GM18526 (cell line): ENCODE measurements at regions not wholly inside any gene's neighbourhood (a gene's known extent, or its start where the extent isn't known, plus 50 kb on each side); places are given as distances from the start of the nearest gene placed in this dataset.

ENCODE experiments used
- POLR2A ChIP-seq: IDR thresholded peaks from 3 replicates; pipeline ENCODE4 v1.6.1; 2011; ENCODE audit not compliant: insufficient read length; ENCODE audit errors: extremely low read depth

DNA sequence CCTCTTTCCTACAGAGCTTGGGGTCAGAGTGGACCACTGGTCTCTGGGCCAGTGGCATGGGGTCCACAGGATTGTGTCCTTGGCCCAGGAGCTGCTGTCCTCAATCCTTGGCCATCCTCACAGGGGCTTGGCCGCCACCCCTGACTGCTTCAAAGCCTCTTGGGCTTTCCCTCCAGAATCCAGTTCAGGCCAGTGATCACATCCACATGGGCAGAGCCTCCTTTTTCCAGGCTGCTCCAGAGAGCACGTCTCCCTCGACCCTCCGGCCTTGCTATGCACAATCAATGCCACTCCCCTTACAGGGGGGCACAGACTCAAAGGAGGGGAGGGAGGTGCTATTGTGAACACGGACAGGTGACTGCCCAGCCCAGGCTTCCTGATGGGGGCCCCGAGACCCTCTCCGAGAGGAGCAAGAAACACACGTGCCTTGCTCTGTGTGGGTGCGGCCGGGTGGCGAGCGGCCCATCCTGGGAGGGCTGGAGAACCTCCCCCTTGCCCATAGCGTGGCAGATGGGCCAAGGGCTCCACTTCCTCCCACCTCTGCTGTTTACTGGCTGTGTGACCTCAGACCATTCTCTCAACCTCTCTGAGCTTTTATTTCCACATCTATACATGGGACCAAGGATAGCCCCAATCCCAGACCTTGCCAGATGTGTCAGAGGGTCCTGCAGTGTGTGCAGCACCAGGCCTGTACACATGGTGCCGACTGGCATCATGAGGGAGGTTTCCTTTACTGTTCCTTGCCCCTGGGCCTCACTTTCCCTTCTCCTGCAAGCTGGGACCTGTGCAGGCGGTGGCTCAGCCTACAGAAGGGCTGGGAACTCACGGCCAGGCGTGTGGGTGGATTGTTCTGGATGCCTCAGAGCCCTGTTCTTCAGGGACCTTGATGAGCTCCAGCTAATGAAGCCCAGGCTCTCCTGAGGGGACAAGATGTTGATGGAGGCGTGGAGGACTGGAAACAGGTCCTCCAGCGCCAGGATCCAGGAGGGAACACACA is 229.0 kb upstream of the GSE1 start:
- no peak for TF ChIP-seq POLR2A

DNA sequence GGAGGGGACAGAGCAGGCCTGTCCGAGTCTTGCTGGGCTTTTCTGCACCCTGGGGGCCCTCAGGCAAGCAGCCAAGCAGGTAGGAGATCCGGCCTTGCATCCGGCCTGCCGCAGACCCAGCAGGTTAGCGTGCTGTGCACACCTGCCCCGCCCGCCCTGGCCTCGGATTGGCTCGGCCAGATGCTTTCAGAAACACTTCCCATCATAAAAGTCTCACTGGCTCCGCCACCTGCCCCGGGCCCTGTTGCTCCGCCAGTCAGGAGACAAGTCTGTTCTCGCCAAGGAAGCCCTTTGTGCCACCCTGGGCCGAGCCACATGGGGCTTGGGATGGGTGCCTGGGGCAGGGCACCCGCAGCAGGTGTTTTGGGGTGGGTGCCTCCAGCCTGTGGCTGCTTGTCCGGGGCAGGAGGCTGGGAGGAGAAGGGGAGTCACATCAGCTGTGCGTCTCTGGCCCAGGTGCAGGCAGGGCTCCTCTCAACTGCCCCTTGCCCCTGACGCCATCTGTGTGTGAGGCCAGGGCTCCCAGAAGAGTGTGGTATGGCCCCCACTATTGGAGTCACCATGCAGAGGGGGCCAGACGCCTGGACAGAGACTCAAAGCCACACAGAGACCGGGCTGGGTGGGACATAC is 228.2 kb upstream of the GSE1 start:
- no peak for TF ChIP-seq POLR2A

DNA sequence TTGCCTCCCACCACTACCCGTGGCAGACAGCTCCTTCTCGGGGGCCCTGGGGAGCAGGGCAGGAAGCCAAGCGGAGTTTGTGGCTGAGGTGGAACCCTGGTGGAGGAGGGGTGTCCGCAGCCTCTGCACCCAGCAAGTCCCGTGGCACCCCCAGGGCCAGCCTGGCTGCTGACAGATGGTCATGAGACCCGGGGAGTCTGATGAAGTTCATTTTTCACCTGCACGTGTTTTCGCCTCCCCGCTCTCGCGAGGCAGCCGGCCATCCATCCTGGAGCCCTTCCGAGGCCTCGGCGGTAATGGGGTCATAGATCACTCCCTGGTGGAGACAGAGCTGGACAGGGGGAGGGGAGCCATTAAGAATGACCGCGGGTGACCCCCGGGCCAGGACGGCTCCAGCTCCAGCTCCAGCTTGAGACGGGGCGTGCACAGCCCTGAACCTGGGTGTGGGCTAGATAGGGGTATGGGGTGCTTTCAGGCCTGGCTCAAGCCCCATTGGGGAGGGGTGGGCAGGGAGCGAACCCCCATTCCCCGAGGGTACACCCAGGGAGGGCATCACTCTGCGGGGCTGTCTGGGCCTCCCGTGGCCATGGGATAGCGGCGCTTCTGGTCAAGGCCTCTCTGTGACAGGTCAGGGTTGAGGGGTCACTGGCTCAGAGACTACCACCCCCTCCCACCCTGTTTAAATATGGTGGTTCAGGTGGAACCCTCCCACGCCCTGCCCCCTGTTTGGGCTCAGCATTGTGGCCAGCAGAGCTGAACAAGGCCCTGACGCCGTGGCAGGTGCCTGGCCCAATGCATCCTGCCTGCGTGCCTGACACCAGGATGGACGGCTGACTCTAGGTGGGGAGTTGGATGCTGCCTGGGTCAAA is 227.4 kb upstream of the GSE1 start:
- TF ChIP-seq POLR2A, result no peak

DNA sequence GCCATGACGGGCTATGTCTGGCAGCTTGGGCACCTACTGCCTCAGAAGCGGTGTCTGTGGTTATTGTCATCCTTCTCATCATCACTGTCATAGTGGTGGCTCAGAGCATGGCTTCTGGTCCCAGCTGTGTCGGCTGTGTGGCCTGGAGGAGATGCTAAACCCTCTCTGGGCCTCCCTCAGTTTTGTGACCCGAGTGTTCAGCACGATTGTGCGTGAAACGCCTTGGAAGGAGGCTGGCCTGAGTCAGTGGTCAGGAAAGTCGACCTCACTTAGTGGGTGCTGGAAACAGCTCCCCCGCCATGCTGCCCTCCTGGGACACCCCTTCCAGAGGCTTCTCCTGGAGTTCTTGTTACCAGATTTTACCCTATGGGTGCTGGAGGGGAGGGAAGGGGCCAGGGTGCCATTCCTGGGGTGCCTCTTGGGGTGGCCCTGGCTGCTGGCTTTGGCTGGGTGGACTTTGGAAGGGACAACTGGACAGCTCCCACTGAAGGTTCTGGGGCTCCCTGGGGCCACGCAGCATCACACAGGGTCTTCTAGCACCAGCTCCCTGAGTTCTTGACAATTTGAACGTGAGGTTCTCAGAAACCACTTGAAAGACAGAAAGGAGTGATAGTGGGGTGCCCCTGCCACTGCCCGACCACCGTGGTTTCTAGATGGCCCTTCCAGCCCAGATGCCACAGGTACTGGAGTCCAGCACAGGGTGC is 226.5 kb upstream of the GSE1 start:
- no peak for TF ChIP-seq POLR2A

DNA sequence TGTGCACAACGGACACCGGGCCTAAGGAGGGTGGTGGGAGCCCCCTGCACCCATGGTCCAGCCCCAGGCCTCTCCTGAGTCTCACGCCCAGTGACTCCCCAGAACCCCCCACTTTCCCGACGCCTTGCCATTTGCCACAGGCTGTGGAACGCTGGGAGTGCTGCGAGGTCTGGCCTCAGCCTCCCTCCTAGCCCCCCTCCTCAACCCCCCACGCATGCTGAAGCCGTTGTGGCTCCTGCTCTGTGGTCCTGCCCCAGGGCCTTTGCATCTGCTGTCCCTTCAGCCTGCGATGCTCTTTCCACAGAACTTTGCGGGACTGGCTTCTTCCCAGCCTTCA is 226.0 kb upstream of the GSE1 start:
- no peak for TF ChIP-seq POLR2A

DNA sequence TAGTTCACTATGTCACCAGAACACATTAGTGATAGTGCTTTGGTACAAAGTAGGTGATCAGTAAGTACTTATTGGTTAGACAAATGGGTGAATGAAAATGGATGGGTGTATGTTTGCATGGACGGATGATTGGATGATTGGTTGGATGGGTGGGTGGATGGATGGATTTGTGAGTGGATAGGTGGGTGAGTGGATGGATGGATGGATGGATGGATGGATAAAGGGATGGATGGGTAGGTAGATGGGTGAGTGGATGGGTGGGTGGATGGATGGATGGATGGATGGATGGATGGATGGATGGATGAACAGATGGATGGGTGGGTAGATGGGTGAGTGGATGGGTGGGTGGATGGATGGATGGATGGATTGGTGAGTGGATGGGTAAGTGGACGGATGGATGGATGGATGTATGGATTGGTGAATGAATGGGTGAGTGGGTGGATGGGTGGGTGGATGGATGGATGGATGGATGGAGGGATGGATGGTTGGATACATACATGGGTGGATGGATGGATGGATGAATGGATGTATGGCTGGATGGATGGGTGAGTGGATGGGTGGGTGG is 225.3 kb upstream of the GSE1 start:
- no peak for TF ChIP-seq POLR2A

DNA sequence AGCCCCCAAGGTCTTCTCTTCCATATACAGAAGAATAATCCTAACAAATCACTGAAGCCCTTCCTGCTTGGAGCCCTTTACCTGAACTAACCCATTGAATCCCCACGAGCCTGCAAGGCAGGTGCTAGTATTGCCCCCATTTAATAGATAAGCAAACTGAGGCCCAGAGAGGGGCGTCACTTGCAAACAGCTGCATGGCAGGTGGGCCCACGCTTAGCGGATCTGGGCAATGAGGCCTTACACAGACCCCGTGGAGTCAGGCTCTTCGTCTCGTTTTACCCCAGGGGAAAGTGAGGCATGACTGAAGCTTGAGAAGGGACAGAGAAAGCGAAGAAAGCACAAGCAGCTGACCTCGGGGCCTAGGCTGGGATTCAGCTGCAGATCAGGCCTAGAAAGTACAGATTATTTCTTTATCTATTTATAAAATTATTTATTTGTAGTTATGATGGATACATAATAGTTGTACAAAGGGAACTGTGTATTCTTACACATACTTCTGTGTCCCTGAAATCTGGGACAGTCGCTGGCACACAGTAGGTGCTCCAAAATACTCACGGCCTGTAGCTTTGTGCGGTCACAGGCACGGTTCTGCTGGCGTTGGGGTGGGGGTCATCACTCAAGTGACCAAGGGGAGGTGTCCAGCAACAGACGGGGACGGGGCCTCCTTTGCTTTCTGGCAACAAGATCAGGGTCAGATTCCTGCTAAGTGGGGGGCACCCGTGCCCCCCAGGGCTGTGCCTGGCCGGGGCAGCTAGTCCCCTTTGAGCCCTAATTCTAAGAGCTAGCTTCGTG is 223.2 kb upstream of the GSE1 start:
- TF ChIP-seq POLR2A, result no peak

DNA sequence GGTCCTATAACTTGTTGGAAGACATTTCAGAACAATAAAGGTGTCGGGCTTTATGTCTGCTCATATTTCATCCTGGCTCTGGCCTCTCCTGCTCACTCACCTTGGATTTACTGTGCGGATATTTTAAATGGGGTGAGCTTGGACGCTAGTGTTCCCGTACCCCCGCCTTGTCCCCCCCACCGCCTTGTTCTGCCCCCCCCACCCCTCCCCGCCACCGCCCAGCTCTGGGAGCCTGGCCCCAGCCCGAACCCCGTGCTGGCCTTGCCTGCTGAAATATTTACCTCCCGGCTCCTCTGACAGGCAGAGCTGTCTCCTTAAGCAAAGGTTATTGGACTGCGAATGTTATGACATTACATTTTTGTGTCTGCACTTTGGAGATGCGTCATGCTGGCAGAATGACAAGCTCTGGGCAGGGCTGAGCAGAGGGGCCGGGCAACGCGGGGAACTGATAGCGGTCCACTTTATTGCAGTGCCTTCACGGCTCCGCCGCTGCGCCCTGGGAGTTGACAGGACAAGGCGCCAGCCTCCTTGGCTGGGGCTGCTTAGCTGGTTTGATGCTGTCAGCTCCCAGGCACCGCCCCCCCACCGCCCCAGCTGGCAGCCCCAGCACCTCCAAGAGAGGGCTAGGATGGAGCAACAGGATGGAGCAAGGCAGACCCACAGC is 222.5 kb upstream of the GSE1 start:
- no peak for TF ChIP-seq POLR2A

DNA sequence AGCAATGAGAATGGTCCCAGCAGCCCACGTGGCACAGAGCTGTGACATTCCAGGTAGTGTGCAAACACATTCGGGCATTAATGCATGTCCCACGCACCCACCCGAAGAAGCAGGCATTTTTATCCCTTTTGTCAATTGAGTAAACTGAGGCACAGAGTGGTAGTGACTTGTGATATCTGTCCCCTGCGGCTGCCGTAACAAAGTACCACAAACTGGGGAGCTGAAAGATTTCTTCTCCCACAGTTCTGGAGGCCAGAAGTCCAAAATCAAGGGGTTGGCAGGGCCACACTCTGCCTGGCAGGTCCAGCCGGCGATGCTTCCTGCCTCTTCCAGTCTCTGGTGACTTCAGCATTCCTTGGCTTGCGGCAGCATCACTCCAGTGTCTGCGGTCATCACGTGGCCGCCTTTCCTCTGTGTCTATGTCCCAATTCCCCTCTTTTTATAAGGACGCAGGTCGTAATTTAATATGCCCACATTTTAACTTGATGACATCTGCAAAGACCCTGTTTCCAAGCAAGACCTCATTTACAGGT is 221.9 kb upstream of the GSE1 start:
- TF ChIP-seq POLR2A, result no peak

DNA sequence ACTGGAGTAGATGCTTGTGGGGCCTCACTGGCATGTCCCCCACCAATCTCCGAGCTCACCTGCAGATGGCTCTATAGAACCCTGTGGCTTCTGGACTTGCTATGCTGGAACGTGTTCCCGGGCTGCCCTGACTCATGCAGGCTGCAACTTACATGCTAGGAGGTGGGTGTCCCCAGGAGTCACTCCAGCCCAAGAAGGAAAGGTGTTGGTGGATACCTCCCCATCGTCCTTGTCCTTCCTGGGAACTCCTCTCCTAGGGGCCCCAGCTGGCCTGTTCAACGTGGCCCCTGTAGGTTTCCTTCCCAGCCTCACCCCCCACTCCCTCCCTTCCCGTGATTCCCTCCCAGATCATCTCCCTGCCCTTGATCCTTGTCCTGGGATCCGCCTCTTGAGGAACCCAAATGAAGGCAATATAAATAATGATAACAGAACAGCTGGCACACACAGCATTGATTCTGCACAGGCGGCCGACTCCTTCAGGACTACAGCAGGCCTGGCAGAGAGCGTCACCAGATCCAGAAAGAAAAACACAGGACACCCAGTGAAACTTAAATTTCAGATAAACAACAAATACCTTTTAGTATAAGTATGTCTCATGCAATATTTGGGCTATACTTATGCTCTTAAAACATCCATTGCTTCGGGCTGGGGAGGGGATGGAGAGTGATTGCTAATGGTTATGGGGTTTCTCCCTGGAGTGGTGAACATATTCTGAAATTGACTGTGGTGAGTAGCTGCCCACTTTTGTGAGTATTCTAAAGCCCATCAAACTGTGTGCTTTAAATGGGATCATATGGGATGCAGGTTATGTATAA is 221.1 kb upstream of the GSE1 start:
- no peak for TF ChIP-seq POLR2A

DNA sequence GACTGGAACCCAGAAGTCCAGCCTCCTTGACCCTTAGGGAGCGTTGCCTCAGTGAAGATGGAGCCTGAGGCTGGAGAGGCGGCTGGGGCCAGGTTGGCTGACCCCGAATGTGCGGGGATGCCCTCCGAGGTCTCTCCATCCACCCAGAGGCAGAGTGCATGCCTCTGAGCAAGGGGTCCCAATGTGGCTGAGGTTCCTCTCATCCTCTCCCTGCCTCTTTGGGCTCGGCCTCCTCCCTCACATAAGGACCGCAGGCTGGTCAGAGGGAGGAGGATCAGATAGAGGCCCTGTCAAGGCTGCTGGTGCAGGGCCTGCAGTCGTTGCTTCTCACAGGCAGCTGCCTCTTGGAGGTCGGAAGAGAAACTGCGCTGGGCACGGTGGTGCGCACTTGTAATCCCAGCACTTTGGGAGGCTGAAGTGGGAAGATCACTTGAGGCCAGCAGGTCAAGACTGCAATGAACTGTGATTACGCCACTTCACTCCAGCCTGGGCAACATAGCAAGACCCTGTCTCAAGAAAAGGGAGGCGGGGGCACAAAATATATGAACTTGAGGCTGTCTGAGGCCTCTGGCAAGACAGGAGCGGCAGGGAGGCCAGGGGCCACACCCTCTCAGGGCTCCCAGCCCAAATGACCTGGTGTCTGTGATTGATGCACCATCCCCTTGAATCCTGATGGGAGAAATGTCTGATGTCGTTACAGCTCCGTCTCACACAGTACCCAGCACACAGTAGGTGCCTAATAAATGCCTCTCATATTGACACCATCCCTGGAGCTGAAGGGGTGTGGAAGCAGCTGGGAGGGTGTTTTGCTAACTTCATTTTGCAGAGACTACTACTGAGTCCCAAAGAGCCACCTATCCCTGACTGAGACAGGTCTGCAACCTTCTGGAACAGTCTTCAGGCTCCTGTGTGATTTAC is 220.1 kb upstream of the GSE1 start:
- no peak for TF ChIP-seq POLR2A

DNA sequence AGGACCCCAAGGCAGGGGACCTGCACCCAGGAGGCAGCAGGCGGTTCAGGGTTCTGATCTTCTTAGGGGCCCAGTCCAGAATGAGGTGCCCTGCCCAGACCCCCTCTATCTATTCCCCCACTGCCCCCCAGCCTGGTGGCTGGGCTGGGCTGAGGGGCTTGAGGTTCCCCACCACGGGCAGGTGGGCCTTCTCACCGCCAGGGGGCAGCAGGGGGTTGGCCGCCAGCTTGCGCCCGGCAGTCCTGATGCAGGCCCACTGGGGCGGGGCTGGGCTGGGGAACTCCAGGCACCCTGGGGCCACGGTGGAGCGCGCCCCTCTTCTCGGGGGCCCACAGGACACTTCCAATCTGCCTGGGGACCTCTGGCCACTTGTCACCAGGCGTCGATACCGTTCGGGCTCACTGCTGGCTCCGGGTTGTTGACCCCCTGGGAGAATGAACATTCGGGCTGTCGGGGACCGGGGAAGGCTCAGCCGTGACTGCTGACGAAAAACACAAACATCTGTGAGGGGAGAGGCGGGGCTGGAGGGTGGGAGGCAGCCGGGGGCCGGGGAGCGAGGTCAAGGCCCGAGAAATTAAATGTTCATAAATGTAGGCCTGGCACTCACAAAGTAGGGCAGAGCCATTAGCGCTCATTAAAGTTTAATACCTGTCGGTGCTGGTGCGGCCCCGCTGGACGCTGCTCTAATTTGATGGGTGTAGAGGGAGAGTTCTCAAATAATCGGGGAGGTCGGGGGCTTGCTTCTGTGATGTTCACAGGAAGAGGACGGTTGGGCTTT is 219.3 kb upstream of the GSE1 start:
- TF ChIP-seq POLR2A, result no peak
